Fibroblast of peridontal ligament (primary cell): ENCODE measurements at regions not wholly inside any gene's neighbourhood (a gene's known extent, or its start where the extent isn't known, plus 50 kb on each side); places are given as distances from the start of the nearest gene placed in this dataset.
"Not testable (repeated sequence)": the region's sequence is repeated elsewhere in the genome, so short reads cannot be mapped to it uniquely, and the experiment has no call there.

ENCODE experiments used
- DNase-seq: peaks from one replicate; pipeline ENCODE4 v3.0.0-alpha.2; 2010; ENCODE audit errors: extremely low read depth

DNA sequence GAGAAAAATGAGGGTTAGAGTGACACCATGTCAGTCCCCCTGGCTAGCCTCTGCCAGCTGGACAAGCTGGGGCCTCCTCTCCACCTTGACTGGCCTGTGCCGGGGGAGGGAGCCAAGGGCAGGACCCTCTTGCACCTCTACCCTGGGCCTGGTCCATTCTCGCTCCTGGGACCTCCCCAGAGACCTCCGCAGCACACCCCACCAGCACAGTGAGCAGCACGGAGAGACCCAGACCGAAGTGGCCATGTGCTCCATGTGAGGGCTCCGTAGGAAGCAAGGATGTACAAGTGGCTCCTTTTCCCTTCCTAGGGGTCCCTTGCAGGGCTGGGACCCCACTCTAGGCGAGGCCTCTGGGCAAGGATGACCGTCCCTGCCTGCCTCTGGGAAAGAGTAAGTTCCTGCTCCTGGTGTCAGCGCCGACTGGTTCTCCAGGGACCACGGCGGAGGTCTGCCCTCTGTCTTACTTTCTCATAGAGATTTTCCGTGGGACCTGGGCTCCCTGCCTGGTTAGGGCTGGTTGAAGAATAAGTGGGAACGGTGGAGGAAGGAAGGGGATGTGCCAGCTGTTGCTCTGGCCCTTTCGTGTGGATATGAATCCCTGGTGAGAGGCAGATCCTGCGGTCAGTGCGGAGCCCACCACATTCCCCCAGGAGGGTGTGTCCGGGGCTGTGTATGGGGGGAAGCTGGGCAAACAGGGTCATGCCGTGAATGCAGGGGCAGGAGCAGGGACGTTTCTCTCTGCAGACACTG, 124.2 kb downstream of the METRNL start:
- DNase-seq: no peak

DNA sequence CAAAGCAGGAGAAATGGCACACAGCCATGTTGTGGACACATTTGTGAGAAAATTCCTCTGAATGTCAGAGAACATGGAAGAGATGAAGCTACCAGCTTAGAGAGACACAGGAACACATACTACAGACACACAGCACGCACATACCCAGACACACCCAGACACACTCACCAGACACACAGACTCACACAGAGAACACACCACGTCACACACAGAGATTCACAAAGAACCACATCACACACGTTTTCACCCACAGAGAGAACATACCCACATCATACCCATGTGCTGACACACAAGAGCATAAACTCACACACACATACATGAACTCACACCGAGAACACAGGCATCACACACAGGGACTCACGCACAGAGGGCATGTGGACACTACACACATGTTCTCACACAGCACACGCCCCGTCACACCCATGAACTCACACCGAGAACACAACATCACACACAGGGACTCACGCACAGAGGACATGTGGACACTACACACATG, 124.9 kb downstream of the METRNL start:
- DNase-seq: no peak

DNA sequence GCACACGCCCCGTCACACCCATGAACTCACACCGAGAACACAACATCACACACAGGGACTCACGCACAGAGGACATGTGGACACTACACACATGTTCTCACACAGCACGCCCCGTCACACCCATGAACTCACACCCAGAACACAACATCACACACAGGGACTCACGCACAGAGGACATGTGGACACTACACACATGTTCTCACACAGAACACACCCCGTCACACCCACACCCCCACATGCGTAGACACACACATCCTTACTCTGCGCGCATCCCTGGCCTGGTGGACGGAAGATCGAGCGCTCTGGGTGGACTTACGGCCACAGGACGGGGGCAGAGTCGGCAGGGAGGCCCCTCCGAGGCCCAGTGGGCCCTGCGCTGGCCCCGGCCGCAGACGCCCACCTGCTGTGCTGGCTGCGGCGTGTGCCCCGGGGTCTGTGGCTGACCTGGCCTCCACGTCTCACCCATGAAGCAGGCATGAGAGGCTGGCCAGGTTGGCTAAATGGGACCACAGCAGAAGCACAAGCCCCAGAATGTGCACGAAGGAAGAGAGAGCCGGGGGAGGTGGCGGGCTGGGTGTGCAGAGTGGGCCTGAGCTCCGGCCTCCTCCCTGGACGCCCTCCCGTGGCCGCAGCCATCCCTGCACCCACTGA, 125.5 kb downstream of the METRNL start:
- DNase-seq: not testable (repeated sequence)

DNA sequence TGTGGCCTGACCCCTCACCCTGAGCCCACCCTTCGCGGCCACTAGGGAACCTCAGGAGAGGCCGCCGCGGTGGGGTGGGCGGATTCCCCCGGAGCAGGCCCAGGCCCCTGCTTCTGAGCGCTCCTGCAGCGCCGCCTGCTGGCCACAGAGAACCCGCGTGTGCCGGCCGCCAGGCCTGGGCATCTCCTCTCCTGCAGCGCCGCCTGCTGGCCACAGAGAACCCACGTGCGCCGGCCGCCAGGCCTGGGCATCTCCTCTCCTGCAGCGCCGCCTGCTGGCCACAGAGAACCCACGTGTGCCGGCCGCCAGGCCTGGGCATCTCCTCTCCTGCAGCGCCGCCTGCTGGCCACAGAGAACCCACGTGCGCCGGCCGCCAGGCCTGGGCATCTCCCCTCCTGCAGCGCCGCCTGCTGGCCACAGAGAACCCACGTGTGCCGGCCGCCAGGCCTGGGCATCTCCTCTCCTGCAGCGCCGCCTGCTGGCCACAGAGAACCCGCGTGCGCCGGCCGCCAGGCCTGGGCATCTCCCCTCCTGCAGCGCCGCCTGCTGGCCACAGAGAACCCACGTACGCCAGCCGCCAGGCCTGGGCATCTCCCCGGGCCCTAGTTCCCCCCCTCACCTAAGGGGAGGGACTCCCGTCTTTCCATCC, 126.1 kb downstream of the METRNL start:
- DNase-seq: not testable (repeated sequence)

DNA sequence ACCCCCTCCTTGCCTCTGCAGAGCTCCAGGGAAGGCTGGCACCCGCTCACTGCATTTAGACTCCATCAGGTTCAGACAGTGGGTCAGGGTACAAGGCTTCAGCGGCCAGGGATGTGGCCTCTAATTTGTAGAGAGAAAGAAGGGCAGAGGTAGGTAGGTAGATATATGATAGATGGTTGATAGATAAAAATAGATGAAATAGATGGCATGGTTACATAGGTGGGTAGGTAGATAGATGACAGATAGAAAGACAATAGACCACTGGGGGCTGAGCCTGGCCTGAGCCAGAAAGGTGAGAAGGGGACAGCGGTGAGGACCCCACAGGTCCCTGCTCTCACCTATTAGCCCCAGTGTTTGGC, 126.6 kb downstream of the METRNL start:
- not testable (repeated sequence) for DNase-seq

GRCh38 chr17:83206819-83207588, 127.6 kb downstream of the METRNL start:
- DNase-seq: not testable (repeated sequence)

- DNase-seq: not testable (repeated sequence)
These were observed 167.6 kb downstream of the METRNL start for GRCh38 chr17:83247001-83247400.
